CD4-positive, CD25-positive, alpha-beta regulatory T cell (primary cell): ENCODE measurements at regions not wholly inside any gene's neighbourhood (a gene's known extent, or its start where the extent isn't known, plus 50 kb on each side); places are given as distances from the start of the nearest gene placed in this dataset.

Source experiments
- ATAC-seq, 2 donors: fragments of 150-1000 bp; cut with Tn5 transposase; one replicate each; pipeline ENCODE4 v1.10.0; 2021; ENCODE audit warnings: low read depth in 2 of 2, moderate number of reproducible peaks in 2 of 2, moderate library complexity in 1 of 2
- DNase-seq, 3 donors: peaks; one replicate each; pipeline versions ENCODE4 v3.0.0 to v3.0.0-alpha.2; 2012 to 2022; ENCODE audit warnings: mixed read lengths in 1 of 3
- H3K27ac ChIP-seq: one replicate; pipeline ENCODE4 v1.7.0; 2013; ENCODE audit warnings: mild to moderate bottlenecking, low read length; ENCODE audit not compliant: insufficient read depth, poor library complexity, severe bottlenecking
- H3K27me3 ChIP-seq: one replicate; pipeline ENCODE4 v1.7.0; 2013; ENCODE audit warnings: low read length; ENCODE audit not compliant: control insufficient read depth, insufficient read depth
- H3K36me3 ChIP-seq: one replicate; pipeline ENCODE4 v1.7.0; 2013; ENCODE audit warnings: mild to moderate bottlenecking, low read length, moderate library complexity; ENCODE audit not compliant: control insufficient read depth, insufficient read depth
- H3K4me1 ChIP-seq: 2 replicates; pipeline ENCODE4 v1.7.0; 2013; ENCODE audit warnings: mild to moderate bottlenecking, low read length; ENCODE audit not compliant: insufficient read depth, control insufficient read depth, poor library complexity, severe bottlenecking
- H3K4me3 ChIP-seq: one replicate; pipeline ENCODE4 v1.7.0; 2013; ENCODE audit warnings: low read depth, mild to moderate bottlenecking, low read length, moderate library complexity
- H3K9me3 ChIP-seq, 2 experiments: 1 replicate in 1 of 2; 2 replicates in 1 of 2; pipeline ENCODE4 v1.7.0; 2013; ENCODE audit warnings: low read length in 2 of 2, mild to moderate bottlenecking in 1 of 2, moderate library complexity in 1 of 2; ENCODE audit not compliant: control insufficient read depth in 2 of 2
- H3K27ac Mint-ChIP-seq, 3 donors: one replicate each; pipeline ENCODE4 v1.8.0; 2020 to 2022; ENCODE audit warnings: mild to moderate bottlenecking in 3 of 3, mixed read lengths in 3 of 3, moderate library complexity in 2 of 3
- H3K27me3 Mint-ChIP-seq: one replicate; pipeline ENCODE4 v1.8.0; 2022; ENCODE audit warnings: mild to moderate bottlenecking, mixed read lengths
- H3K36me3 Mint-ChIP-seq: one replicate; pipeline ENCODE4 v1.8.0; 2020; ENCODE audit warnings: mixed read lengths
- H3K4me1 Mint-ChIP-seq, 4 donors: one replicate each; pipeline ENCODE4 v1.8.0; 2020 to 2022; ENCODE audit warnings: mixed read lengths in 4 of 4, mild to moderate bottlenecking in 1 of 4
- H3K4me3 Mint-ChIP-seq, 4 donors: one replicate each; pipeline ENCODE4 v1.8.0; 2020 to 2022; ENCODE audit warnings: mild to moderate bottlenecking in 4 of 4, mixed read lengths in 4 of 4, moderate library complexity in 3 of 4
- H3K9me3 Mint-ChIP-seq, 7 donors: one replicate each; pipeline ENCODE4 v1.8.0; 2020 to 2022; ENCODE audit warnings: mixed read lengths in 7 of 7, mild to moderate bottlenecking in 3 of 7, moderate library complexity in 2 of 7

DNA sequence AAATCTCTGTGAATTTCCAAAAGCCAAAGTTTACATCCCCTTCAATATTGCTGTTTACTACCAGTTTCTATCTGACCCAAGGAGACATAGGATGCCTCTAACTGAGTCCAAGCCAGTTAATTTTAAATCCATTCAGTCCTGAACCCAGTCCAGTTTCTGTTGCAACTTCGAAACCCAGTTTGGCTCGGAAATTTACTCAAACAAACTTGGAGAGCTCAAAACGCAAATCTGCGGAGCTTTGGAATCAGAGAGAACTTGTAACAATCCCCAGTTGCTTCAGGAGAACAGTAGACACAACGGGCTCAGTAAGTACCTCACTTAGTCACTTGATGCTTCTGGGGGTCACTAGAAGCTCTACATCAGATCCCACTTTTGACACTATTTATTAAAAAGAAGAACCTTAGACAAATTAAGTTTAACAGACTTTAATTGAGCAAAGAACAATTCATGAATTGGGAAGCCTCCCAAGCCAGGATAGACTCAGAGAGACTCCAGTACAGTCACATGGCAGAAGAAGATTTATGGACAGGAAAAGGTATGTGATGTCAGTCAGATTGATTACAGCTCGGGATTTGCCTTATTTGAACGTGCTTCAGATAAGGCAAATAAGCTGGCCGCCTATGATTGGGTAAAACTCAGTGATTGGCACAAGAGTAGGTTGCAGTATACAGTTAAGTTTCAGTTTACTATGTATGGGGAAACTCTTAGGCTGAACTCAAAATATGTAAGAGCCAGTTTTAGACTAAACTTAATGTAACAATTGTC, 118.0 kb downstream of the RFPL4B start:
- peaks cover 0 to 4% (median 3%) of the 10 kb centered on the region in 7 donors for H3K9me3 Mint-ChIP-seq
- H3K36me3 Mint-ChIP-seq, result no peaks in the 10 kb centered on the region
- H3K4me1 ChIP-seq, result no peaks in the 10 kb centered on the region
- H3K36me3 ChIP-seq, result no peaks in the 10 kb centered on the region
- H3K27me3 Mint-ChIP-seq, result no peaks in the 10 kb centered on the region
- DNase-seq (no peak), ATAC-seq (no peak)
- H3K9me3 ChIP-seq, result no peaks in the 10 kb centered on the region
- H3K4me1 Mint-ChIP-seq, result no peaks in the 10 kb centered on the region
- H3K4me3 ChIP-seq, result no peak overlapping the region
- H3K4me3 Mint-ChIP-seq, result no peak overlapping the region
- no peaks in the 10 kb centered on the region for H3K27me3 ChIP-seq
- H3K27ac Mint-ChIP-seq, result no peak overlapping the region
- H3K27ac ChIP-seq, result no peak overlapping the region

DNA sequence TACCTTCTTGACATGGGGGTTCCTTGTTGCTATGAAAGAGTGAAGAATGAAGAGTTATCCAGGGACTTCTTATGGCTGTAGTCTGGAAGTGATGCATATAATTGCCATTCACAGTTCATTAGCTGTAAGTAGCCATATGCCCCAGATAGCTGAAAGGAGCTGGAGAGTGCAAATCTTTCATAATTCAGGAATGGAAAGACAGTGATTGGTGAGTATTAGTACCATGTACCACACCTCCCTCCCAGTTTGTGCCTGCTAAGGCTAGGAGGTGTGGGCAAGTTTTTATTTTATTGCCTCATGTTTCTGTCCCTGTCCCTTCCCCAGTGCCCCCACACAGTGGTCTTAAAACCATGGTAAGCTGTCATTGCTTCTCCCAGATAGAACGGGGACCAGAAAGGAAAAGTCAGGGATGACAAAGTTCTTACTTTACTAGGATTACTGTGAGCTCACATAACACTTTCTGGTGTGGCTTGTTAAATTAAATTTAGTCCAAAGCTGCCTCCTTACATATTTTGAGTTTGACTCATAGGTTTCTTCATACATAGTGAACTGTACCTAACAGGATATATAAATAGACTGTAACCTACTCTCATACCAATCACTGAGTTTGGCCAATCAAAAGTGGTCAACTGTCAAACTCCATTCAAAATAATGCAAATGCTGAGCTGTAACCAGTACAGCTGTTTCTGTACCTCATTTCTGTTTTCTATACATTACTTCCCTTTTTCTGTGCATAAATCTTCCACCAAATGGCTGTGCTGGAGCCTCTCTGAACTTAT, 119.4 kb downstream of the RFPL4B start:
- H3K9me3 Mint-ChIP-seq, result peaks cover 0 to 10% (median 3%) of the 10 kb centered on the region in 7 donors
- H3K4me1 Mint-ChIP-seq, result no peaks in the 10 kb centered on the region
- H3K27ac Mint-ChIP-seq, result no peak overlapping the region
- no peaks in the 10 kb centered on the region for H3K4me1 ChIP-seq
- H3K36me3 Mint-ChIP-seq, result no peaks in the 10 kb centered on the region
- H3K27me3 Mint-ChIP-seq, result no peaks in the 10 kb centered on the region
- H3K9me3 ChIP-seq, result no peaks in the 10 kb centered on the region
- no peaks in the 10 kb centered on the region for H3K36me3 ChIP-seq
- H3K4me3 ChIP-seq, result no peak overlapping the region
- no peak overlapping the region for H3K27ac ChIP-seq
- H3K27me3 ChIP-seq, result no peaks in the 10 kb centered on the region
- DNase-seq, result no peak
- peak overlapping the region in 1 of 4 donors; percentile 7 for H3K4me3 Mint-ChIP-seq
- no peak for ATAC-seq

- no peak for ATAC-seq
- Mint-ChIP-seq H3K9me3 (peaks cover 0 to 6% (median 0%) of the 10 kb centered on the region in 7 donors), H3K36me3 (no peaks in the 10 kb centered on the region), H3K27me3 (no peaks in the 10 kb centered on the region), H3K4me1 (no peaks in the 10 kb centered on the region), H3K27ac (no peak overlapping the region), H3K4me3 (no peak overlapping the region)
- H3K36me3 ChIP-seq, result no peaks in the 10 kb centered on the region
- no peaks in the 10 kb centered on the region for H3K4me1 ChIP-seq
- H3K4me3 ChIP-seq, result no peak overlapping the region
- no peak for DNase-seq
- H3K27ac ChIP-seq, result no peak overlapping the region
- H3K27me3 ChIP-seq, result no peaks in the 10 kb centered on the region
- H3K9me3 ChIP-seq, result no peaks in the 10 kb centered on the region
Measured at GRCh38 chr6:112468359-112468758, 121.2 kb downstream of the RFPL4B start.

- no peaks in the 10 kb centered on the region for H3K4me1 ChIP-seq
- no peak overlapping the region for H3K4me3 Mint-ChIP-seq
- H3K9me3 Mint-ChIP-seq, result peaks cover 0 to 6% (median 1%) of the 10 kb centered on the region in 7 donors
- H3K4me3 ChIP-seq, result no peak overlapping the region
- ATAC-seq (no peak), DNase-seq (no peak)
- H3K27ac Mint-ChIP-seq, result no peak overlapping the region
- no peaks in the 10 kb centered on the region for H3K4me1 Mint-ChIP-seq
- H3K9me3 ChIP-seq, result no peaks in the 10 kb centered on the region
- no peaks in the 10 kb centered on the region for H3K27me3 ChIP-seq
- no peak overlapping the region for H3K27ac ChIP-seq
- no peaks in the 10 kb centered on the region for H3K36me3 Mint-ChIP-seq
- H3K27me3 Mint-ChIP-seq, result no peaks in the 10 kb centered on the region
- H3K36me3 ChIP-seq, result no peaks in the 10 kb centered on the region
Measured at GRCh38 chr6:112469306-112469705, 122.2 kb downstream of the RFPL4B start.

DNA sequence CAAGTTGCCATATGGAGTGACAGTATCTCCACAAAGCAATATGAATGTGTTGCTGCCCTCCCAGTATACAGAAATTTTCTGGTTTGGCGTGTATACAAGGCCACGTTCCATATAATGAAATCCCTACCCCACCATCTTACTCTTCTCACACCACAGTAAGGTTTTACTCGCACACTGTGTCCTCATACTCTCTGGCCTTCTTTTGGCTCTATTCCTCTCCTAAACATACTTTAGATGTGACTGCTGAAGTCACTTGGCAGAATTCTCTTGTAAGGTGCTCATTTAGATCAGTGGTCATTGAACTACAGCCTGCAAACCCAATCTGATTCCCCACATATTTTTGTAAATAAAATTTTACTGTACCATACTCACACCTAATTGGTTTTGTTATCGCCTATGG, 123.2 kb downstream of the RFPL4B start:
- Histone ChIP-seq H3K27ac (no peak overlapping the region), H3K9me3 (no peaks in the 10 kb centered on the region), H3K36me3 (no peaks in the 10 kb centered on the region), H3K27me3 (no peaks in the 10 kb centered on the region), H3K4me3 (no peak overlapping the region), H3K4me1 (no peaks in the 10 kb centered on the region)
- no peak overlapping the region for H3K4me3 Mint-ChIP-seq
- DNase-seq (no peak), ATAC-seq (no peak)
- H3K36me3 Mint-ChIP-seq, result no peaks in the 10 kb centered on the region
- H3K27ac Mint-ChIP-seq, result no peak overlapping the region
- no peaks in the 10 kb centered on the region for H3K27me3 Mint-ChIP-seq
- H3K4me1 Mint-ChIP-seq, result no peaks in the 10 kb centered on the region
- peaks cover 0 to 6% (median 0%) of the 10 kb centered on the region in 7 donors for H3K9me3 Mint-ChIP-seq

- Mint-ChIP-seq H3K9me3 (peaks cover 0 to 6% (median 0%) of the 10 kb centered on the region in 7 donors), H3K36me3 (no peaks in the 10 kb centered on the region), H3K4me3 (no peak overlapping the region), H3K4me1 (no peaks in the 10 kb centered on the region), H3K27me3 (no peaks in the 10 kb centered on the region), H3K27ac (no peak overlapping the region)
- Histone ChIP-seq H3K4me1 (no peaks in the 10 kb centered on the region), H3K4me3 (no peak overlapping the region), H3K27me3 (no peaks in the 10 kb centered on the region), H3K9me3 (no peaks in the 10 kb centered on the region), H3K27ac (no peak overlapping the region), H3K36me3 (no peaks in the 10 kb centered on the region)
- no peak for DNase-seq
- no peak for ATAC-seq
Measured at GRCh38 chr6:112470950-112471349, 123.8 kb downstream of the RFPL4B start.

DNA sequence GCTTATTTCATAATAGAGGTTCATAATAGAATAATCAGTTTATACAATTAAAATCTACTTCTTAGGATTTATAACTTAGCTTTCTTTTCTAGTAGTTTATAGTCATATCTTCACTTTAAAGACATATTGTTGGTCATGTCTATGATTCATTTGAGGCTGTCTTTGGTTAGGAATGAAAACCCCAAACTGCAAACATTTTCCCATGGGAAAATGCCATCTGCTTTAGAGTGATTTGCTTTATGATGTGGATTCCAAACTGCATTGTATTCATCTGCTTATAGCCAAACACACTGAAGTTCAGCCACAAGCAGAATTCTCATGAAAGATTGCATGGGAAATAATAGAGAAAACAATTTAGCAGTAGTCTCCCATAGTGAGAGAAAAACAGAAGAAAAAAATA, 128.0 kb downstream of the RFPL4B start:
- no peak for DNase-seq
- no peaks in the 10 kb centered on the region for H3K27me3 Mint-ChIP-seq

More for the DNA sequence above, 128.0 kb downstream of the RFPL4B start:
- no peak overlapping the region for H3K27ac ChIP-seq
- no peaks in the 10 kb centered on the region for H3K27me3 ChIP-seq
- Mint-ChIP-seq H3K27ac (no peak overlapping the region), H3K9me3 (peaks cover 0 to 6% (median 0%) of the 10 kb centered on the region in 7 donors), H3K36me3 (no peaks in the 10 kb centered on the region), H3K4me3 (no peak overlapping the region), H3K4me1 (no peaks in the 10 kb centered on the region)
- no peak for ATAC-seq
- H3K9me3 ChIP-seq, result no peaks in the 10 kb centered on the region
- H3K36me3 ChIP-seq, result no peaks in the 10 kb centered on the region
- H3K4me1 ChIP-seq, result no peaks in the 10 kb centered on the region
- no peak overlapping the region for H3K4me3 ChIP-seq
